ENCODE measurements at regions not wholly inside any gene's neighbourhood (a gene's known extent, or its start where the extent isn't known, plus 50 kb on each side); places are given as distances from the start of the nearest gene placed in this dataset.
"Not testable (repeated sequence)": the region's sequence is repeated elsewhere in the genome, so short reads cannot be mapped to it uniquely, and the experiment has no call there.

DNA sequence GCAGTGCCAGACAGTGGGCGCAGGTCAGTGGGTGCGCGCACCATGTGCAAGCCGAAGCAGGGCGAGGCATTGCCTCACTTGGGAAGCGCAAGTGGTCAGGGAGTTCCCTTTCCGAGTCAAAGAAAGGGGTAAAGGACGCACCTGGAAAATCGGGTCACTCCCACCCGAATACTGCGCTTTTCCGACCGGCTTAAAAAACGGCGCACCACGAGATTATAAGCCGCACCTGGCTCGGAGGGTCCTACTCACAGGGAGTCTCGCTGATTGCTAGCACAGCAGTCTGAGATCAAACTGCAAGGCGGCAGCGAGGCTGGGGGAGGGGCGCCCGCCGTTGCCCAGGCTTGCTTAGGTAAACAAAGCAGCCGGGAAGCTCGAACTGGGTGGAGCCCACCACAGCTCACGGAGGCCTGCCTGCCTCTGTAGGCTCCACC, 77.9 kb downstream of the NR4A2 start:
- not testable (repeated sequence) for H3K27me3 ChIP-seq (ENCODE audit: control insufficient read depth, insufficient read depth, low read length); H3K27ac ChIP-seq (ENCODE audit: low read length); H3K9me3 ChIP-seq (replicated peaks; ENCODE audit: control insufficient read depth, low read depth, low read length); H3K36me3 ChIP-seq (ENCODE audit: control insufficient read depth, insufficient read depth, low read length); DNase-seq; H3K4me1 ChIP-seq (ENCODE audit: control insufficient read depth, insufficient read depth, low read length)
- WGBS (ENCODE audit: insufficient coverage): 65% methylated on average over 16 of the region's 27 CpGs
- H3K4me3 ChIP-seq (ENCODE audit: low read length): peak overlapping the region; percentile 19

DNA sequence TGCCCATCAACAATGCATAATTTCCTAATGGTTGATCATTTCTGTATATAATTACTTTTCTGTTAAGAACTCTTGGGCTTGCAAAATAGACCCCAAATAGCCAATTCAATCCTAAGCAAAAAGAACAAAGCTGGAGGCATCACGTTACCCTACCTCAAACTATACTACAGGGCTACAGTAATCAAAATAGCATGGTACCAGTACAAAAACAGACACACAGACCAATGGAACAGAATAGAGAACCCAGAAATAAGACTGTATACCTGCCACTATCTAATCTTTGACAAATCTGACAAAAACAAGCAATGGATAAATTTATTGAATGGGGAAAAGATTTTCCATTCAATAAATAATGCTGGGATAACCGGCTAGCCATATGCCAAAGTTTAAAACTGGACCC, 78.8 kb downstream of the NR4A2 start:
- Histone ChIP-seq H3K4me3 (ENCODE audit: low read length) (no peak overlapping the region), H3K4me1 (ENCODE audit: control insufficient read depth, insufficient read depth, low read length) (no peaks in the 10 kb centered on the region), H3K36me3 (ENCODE audit: control insufficient read depth, insufficient read depth, low read length) (no peaks in the 10 kb centered on the region), H3K27me3 (ENCODE audit: control insufficient read depth, insufficient read depth, low read length) (no peaks in the 10 kb centered on the region), H3K9me3 (replicated peaks; ENCODE audit: control insufficient read depth, low read depth, low read length) (no peaks in the 10 kb centered on the region), H3K27ac (ENCODE audit: low read length) (no peak overlapping the region)
- DNase-seq: no peak
- 63% methylated on average over 1 of the region's 2 CpGs for WGBS (ENCODE audit: insufficient coverage)

GRCh38 chr2:156242874-156243273, 89.6 kb downstream of the NR4A2 start:
- no peak overlapping the region for H3K27ac ChIP-seq (ENCODE audit: low read length)
- 80% methylated on average over 1 of the region's 1 CpG for WGBS (ENCODE audit: insufficient coverage)
- H3K9me3 ChIP-seq (replicated peaks; ENCODE audit: control insufficient read depth, low read depth, low read length): no peaks in the 10 kb centered on the region
- no peak overlapping the region for H3K4me3 ChIP-seq (ENCODE audit: low read length)
- H3K27me3 ChIP-seq (ENCODE audit: control insufficient read depth, insufficient read depth, low read length): no peaks in the 10 kb centered on the region
- no peaks in the 10 kb centered on the region for H3K36me3 ChIP-seq (ENCODE audit: control insufficient read depth, insufficient read depth, low read length)
- DNase-seq: no peak
- H3K4me1 ChIP-seq (ENCODE audit: control insufficient read depth, insufficient read depth, low read length): no peaks in the 10 kb centered on the region

- Histone ChIP-seq H3K27ac (ENCODE audit: low read length) (no peak overlapping the region), H3K27me3 (ENCODE audit: control insufficient read depth, insufficient read depth, low read length) (no peaks in the 10 kb centered on the region), H3K36me3 (ENCODE audit: control insufficient read depth, insufficient read depth, low read length) (no peaks in the 10 kb centered on the region), H3K4me1 (ENCODE audit: control insufficient read depth, insufficient read depth, low read length) (no peaks in the 10 kb centered on the region), H3K4me3 (ENCODE audit: low read length) (no peak overlapping the region), H3K9me3 (replicated peaks; ENCODE audit: control insufficient read depth, low read depth, low read length) (no peaks in the 10 kb centered on the region)
- no peak for DNase-seq
- WGBS (ENCODE audit: insufficient coverage): 88% methylated on average over 1 of the region's 2 CpGs
These were observed 95.0 kb downstream of the NR4A2 start for GRCh38 chr2:156237558-156237957.

DNA sequence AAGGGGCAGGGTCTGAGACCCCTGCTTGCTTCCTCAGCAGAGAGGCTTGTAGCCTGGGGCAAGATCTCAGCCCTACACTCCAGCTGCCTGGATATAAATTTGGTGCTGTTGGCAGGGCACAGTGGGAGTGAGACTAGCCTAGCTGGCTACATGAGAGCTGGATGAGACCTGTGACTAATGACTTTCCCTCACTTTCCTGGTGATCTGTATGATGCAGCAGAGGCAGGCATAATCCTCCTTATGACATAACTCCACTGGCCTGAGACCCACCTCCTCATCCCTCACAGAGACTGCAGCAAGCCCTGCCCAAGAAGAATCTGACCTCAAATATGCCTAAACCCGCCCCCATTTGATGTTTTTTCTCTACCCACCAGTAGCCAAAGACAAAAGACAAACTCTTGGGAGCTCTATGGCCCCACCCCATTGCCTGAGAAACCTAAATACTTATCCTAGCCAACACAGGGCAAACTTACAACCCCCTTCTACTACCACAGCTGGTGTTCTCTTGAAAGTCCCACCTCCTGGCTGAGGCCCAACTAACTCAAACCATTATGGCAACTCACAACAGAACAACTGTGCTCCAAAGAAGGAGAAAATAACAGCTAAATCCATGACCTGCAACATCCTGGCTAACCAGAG, 102.7 kb downstream of the NR4A2 start:
- Histone ChIP-seq H3K27me3 (ENCODE audit: control insufficient read depth, insufficient read depth, low read length) (no peaks in the 10 kb centered on the region), H3K9me3 (replicated peaks; ENCODE audit: control insufficient read depth, low read depth, low read length) (no peaks in the 10 kb centered on the region), H3K4me1 (ENCODE audit: control insufficient read depth, insufficient read depth, low read length) (no peaks in the 10 kb centered on the region), H3K27ac (ENCODE audit: low read length) (no peak overlapping the region), H3K36me3 (ENCODE audit: control insufficient read depth, insufficient read depth, low read length) (no peaks in the 10 kb centered on the region), H3K4me3 (ENCODE audit: low read length) (no peak overlapping the region)
- no peak for DNase-seq
- WGBS (ENCODE audit: insufficient coverage): 67% methylated on average over 1 of the region's 1 CpG

DNA sequence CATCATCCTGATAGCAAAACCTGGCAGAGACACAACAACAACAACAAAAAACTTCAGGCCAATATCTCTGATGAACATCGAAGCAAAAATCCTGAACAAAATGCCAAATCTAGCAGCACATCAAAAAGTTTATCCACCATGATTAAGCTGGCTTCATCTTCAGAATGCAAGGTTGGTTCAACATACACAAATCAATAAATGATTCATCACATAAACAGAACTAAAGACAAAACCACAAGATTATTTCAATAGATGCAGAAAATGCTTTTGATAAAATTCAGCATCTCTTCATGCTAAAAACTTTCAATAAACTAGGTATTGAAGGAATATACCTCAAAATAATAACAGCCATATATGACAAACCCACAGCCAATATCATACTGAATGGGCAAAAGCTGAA, 109.2 kb downstream of the NR4A2 start:
- H3K4me3 ChIP-seq (ENCODE audit: low read length); H3K27ac ChIP-seq (ENCODE audit: low read length); H3K9me3 ChIP-seq (replicated peaks; ENCODE audit: control insufficient read depth, low read depth, low read length); H3K36me3 ChIP-seq (ENCODE audit: control insufficient read depth, insufficient read depth, low read length); DNase-seq; H3K4me1 ChIP-seq (ENCODE audit: control insufficient read depth, insufficient read depth, low read length); H3K27me3 ChIP-seq (ENCODE audit: control insufficient read depth, insufficient read depth, low read length): not testable (repeated sequence)
- WGBS (ENCODE audit: insufficient coverage): 64% methylated on average over 1 of the region's 1 CpG

GRCh38 chr2:156221703-156222102, 110.8 kb downstream of the NR4A2 start:
- Histone ChIP-seq H3K27me3 (ENCODE audit: control insufficient read depth, insufficient read depth, low read length) (no peaks in the 10 kb centered on the region), H3K4me3 (ENCODE audit: low read length) (no peak overlapping the region), H3K27ac (ENCODE audit: low read length) (no peak overlapping the region), H3K36me3 (ENCODE audit: control insufficient read depth, insufficient read depth, low read length) (no peaks in the 10 kb centered on the region), H3K4me1 (ENCODE audit: control insufficient read depth, insufficient read depth, low read length) (no peaks in the 10 kb centered on the region), H3K9me3 (replicated peaks; ENCODE audit: control insufficient read depth, low read depth, low read length) (peaks cover 3% of the 10 kb centered on the region)
- DNase-seq: no peak
- WGBS (ENCODE audit: insufficient coverage): no CpG with 5 or more reads among the region's 2 CpGs

GRCh38 chr2:156219491-156220100, 112.9 kb downstream of the NR4A2 start:
- DNase-seq: no peak
- no peak overlapping the region for H3K27ac ChIP-seq (ENCODE audit: low read length)
- 86% methylated on average over 1 of the region's 4 CpGs for WGBS (ENCODE audit: insufficient coverage)
- no peaks in the 10 kb centered on the region for H3K4me1 ChIP-seq (ENCODE audit: control insufficient read depth, insufficient read depth, low read length)
- H3K4me3 ChIP-seq (ENCODE audit: low read length): no peak overlapping the region
- no peaks in the 10 kb centered on the region for H3K27me3 ChIP-seq (ENCODE audit: control insufficient read depth, insufficient read depth, low read length)
- peaks cover 3% of the 10 kb centered on the region for H3K9me3 ChIP-seq (replicated peaks; ENCODE audit: control insufficient read depth, low read depth, low read length)
- no peaks in the 10 kb centered on the region for H3K36me3 ChIP-seq (ENCODE audit: control insufficient read depth, insufficient read depth, low read length)

- H3K4me3 ChIP-seq (ENCODE audit: low read length): no peak overlapping the region
- H3K9me3 ChIP-seq (replicated peaks; ENCODE audit: control insufficient read depth, low read depth, low read length): no peaks in the 10 kb centered on the region
- 100% methylated on average over 1 of the region's 2 CpGs for WGBS (ENCODE audit: insufficient coverage)
- H3K27ac ChIP-seq (ENCODE audit: low read length): no peak overlapping the region
- H3K27me3 ChIP-seq (ENCODE audit: control insufficient read depth, insufficient read depth, low read length): no peaks in the 10 kb centered on the region
- no peaks in the 10 kb centered on the region for H3K4me1 ChIP-seq (ENCODE audit: control insufficient read depth, insufficient read depth, low read length)
- no peak for DNase-seq
- H3K36me3 ChIP-seq (ENCODE audit: control insufficient read depth, insufficient read depth, low read length): no peaks in the 10 kb centered on the region
These were observed 116.9 kb downstream of the NR4A2 start for GRCh38 chr2:156215656-156216055.

DNA sequence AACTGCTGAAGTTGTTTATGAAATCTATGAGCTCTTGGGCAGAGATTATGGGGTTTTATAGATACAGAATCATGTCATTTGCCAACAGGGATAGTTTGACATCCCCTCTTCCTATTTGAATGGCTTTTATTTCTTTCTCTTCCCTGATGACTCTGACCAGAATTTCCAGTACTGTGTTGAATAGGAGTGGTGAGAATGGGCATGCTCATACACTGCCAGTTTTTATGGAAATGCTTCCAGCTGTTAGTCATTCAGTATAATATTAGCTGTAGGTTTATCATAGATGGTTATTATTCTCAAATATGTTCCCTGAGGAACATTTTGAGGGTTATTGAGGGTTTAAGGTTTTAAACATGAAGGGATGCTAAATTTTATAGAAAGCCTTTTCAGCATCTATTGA, 121.2 kb downstream of the NR4A2 start:
- no peaks in the 10 kb centered on the region for H3K27me3 ChIP-seq (ENCODE audit: control insufficient read depth, insufficient read depth, low read length)
- H3K36me3 ChIP-seq (ENCODE audit: control insufficient read depth, insufficient read depth, low read length): no peaks in the 10 kb centered on the region
- DNase-seq: no peak
- no peak overlapping the region for H3K27ac ChIP-seq (ENCODE audit: low read length)
- H3K9me3 ChIP-seq (replicated peaks; ENCODE audit: control insufficient read depth, low read depth, low read length): no peaks in the 10 kb centered on the region
- H3K4me1 ChIP-seq (ENCODE audit: control insufficient read depth, insufficient read depth, low read length): no peaks in the 10 kb centered on the region
- H3K4me3 ChIP-seq (ENCODE audit: low read length): no peak overlapping the region

- H3K4me3 ChIP-seq (ENCODE audit: low read length): no peak overlapping the region
- H3K36me3 ChIP-seq (ENCODE audit: control insufficient read depth, insufficient read depth, low read length): no peaks in the 10 kb centered on the region
- no CpG with 5 or more reads among the region's 2 CpGs for WGBS (ENCODE audit: insufficient coverage)
- no peaks in the 10 kb centered on the region for H3K9me3 ChIP-seq (replicated peaks; ENCODE audit: control insufficient read depth, low read depth, low read length)
- no peak overlapping the region for H3K27ac ChIP-seq (ENCODE audit: low read length)
- no peak for DNase-seq
- no peaks in the 10 kb centered on the region for H3K4me1 ChIP-seq (ENCODE audit: control insufficient read depth, insufficient read depth, low read length)
- no peaks in the 10 kb centered on the region for H3K27me3 ChIP-seq (ENCODE audit: control insufficient read depth, insufficient read depth, low read length)
These were observed 126.2 kb downstream of the NR4A2 start for GRCh38 chr2:156206355-156206754.
